ENCODE measurements at regions not wholly inside any gene's neighbourhood (a gene's known extent, or its start where the extent isn't known, plus 50 kb on each side); places are given as distances from the start of the nearest gene placed in this dataset.
"Not testable (repeated sequence)": the region's sequence is repeated elsewhere in the genome, so short reads cannot be mapped to it uniquely, and the experiment has no call there.

DNA sequence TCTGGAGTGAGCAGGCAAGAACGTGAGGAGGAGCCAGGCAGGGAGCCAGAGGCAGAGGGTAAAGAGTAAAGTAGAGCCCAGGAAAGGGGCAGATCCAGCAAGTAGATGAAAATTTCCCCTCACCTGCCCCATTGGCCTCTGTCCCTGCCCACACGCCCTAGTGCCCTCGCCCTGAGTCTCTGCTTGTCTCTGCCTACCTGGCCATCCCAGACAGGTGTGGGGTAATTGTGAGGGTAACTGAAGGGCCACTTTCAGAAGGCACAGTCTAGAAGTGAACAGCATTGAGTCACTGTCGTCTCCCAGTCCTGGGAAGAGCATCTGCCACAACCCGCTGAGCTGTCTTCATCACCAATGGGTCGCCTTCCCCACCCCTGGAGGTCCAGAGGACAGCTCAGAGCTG lies 1756.8 kb downstream of the TP53TG3F start:
- TF ChIP-seq, protein P1, sequence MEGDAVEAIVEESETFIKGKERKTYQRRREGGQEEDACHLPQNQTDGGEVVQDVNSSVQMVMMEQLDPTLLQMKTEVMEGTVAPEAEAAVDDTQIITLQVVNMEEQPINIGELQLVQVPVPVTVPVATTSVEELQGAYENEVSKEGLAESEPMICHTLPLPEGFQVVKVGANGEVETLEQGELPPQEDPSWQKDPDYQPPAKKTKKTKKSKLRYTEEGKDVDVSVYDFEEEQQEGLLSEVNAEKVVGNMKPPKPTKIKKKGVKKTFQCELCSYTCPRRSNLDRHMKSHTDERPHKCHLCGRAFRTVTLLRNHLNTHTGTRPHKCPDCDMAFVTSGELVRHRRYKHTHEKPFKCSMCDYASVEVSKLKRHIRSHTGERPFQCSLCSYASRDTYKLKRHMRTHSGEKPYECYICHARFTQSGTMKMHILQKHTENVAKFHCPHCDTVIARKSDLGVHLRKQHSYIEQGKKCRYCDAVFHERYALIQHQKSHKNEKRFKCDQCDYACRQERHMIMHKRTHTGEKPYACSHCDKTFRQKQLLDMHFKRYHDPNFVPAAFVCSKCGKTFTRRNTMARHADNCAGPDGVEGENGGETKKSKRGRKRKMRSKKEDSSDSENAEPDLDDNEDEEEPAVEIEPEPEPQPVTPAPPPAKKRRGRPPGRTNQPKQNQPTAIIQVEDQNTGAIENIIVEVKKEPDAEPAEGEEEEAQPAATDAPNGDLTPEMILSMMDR (IDR thresholded peaks at IDR 0.05), result not testable (repeated sequence)
- TF ChIP-seq POLR2A (IDR thresholded peaks at IDR 0.05), result not testable (repeated sequence)

Data from prostate gland (tissue), 2 donors.